Right lobe of liver (tissue), 4 donors: ENCODE measurements at regions not wholly inside any gene's neighbourhood (a gene's known extent, or its start where the extent isn't known, plus 50 kb on each side); places are given as distances from the start of the nearest gene placed in this dataset.

ENCODE experiments used
- CTCF ChIP-seq, 4 donors: fragments of 200-600 bp in 3 of 4; fragments of 450-650 bp in 1 of 4; IDR thresholded peaks; one replicate each; pipeline versions ENCODE4 v1.5.1 to v1.8.0; 2016 to 2022; ENCODE audit warnings: antibody characterized with exemption in 4 of 4, mild to moderate bottlenecking in 2 of 4
- POLR2A ChIP-seq: fragments of 450-650 bp; IDR thresholded peaks from one replicate; pipeline ENCODE4 v1.6.1; 2017; ENCODE audit warnings: antibody characterized with exemption, mild to moderate bottlenecking
- donor health status: DM: no; HTN: no; CAD: no.
- donor health status: DM: no; HTN: no; CAD: no.
- donor health status: DM: no; HTN: yes; CAD: no.

DNA sequence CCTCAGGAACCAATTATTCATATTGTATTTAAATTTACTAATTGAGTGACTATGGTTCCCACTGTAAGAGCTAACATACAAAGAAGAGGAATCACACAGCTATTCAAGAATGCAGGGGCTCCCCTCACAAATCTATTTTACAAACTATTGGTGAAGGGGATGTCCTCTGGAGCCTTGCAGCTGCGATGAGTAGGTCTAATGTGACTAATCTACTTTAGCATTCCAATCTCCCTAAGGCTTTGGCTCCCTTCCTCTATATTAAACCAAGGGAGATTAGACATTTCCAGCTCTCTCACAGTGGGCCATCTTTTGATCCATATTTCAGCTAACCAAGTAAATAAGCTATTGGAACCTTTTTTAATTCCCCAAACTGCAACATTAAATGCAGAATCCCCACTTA, 514.2 kb upstream of the BCHE start:
- no peak for TF ChIP-seq CTCF (IDR thresholded peaks at IDR 0.05)
- TF ChIP-seq POLR2A = no peak
